Mammary epithelial cell (primary cell): ENCODE measurements at regions not wholly inside any gene's neighbourhood (a gene's known extent, or its start where the extent isn't known, plus 50 kb on each side); places are given as distances from the start of the nearest gene placed in this dataset.

Experiments
- CTCF ChIP-seq, 2 donors: IDR thresholded peaks in 1 of 2; conservative IDR thresholded peaks in 1 of 2; 2 replicates each; pipeline ENCODE4 v1.5.1; 2011 to 2012; ENCODE audit warnings: inconsistent platforms in 2 of 2, low read length in 2 of 2, mild to moderate bottlenecking in 2 of 2, control low read depth in 1 of 2, low read depth in 1 of 2; ENCODE audit not compliant: insufficient read depth in 1 of 2; ENCODE audit errors: extremely low read depth in 1 of 2
- EZH2 ChIP-seq: IDR thresholded peaks from 2 replicates; pipeline ENCODE4 v1.6.1; 2012; ENCODE audit warnings: low read length, inconsistent platforms, borderline replicate concordance

- TF ChIP-seq CTCF (conservative IDR thresholded peaks at IDR 0.05 in 1 of 2, IDR thresholded peaks at IDR 0.05 in 1 of 2; ENCODE audit: extremely low read depth in 1 of 2, insufficient read depth in 1 of 2, low read depth in 1 of 2, low read length in 2 of 2) (no peak), EZH2 (no peak)
Observed at GRCh38 chr6:144578385-144579350, 293.5 kb downstream of the UTRN start.
